Activated CD4-positive, alpha-beta T cell treated with anti-CD3 and anti-CD28 coated beads for 36 hours (primary cell): ENCODE measurements at regions not wholly inside any gene's neighbourhood (a gene's known extent, or its start where the extent isn't known, plus 50 kb on each side); places are given as distances from the start of the nearest gene placed in this dataset.
A peak's percentile ranks its signal among the peaks of the same experiment; 100 is the strongest.

Experiments
- ATAC-seq: fragments of 200-7000 bp; cut with Tn5 transposase; one replicate; pipeline ENCODE4 v1.10.0; 2021; ENCODE audit warnings: mild to moderate bottlenecking, moderate library complexity
- CTCF ChIA-PET: fragments of 350-600 bp; sonication (Branson Sonifier 250); formaldehyde crosslinking; loops from one replicate; lab custom pipeline; 2021; ENCODE audit warnings: antibody characterized with exemption; lab: Charles Lee
- POLR2A ChIA-PET: fragments of 350-600 bp; sonication (Branson Sonifier 250); formaldehyde crosslinking; loops from one replicate; lab custom pipeline; 2021; ENCODE audit warnings: antibody characterized with exemption, inconsistent platforms; lab: Charles Lee
- DNase-seq: peaks from one replicate; pipeline ENCODE4 v3.0.0-alpha.2; 2020
- H3K27ac Mint-ChIP-seq: one replicate; pipeline ENCODE4 v1.8.0; 2021; ENCODE audit warnings: mixed read lengths
- H3K27me3 Mint-ChIP-seq: one replicate; pipeline ENCODE4 v1.8.0; 2021; ENCODE audit warnings: mixed read lengths
- H3K36me3 Mint-ChIP-seq: one replicate; pipeline ENCODE4 v1.8.0; 2021; ENCODE audit warnings: low read depth, mixed read lengths
- H3K4me1 Mint-ChIP-seq: one replicate; pipeline ENCODE4 v1.8.0; 2021; ENCODE audit warnings: mixed read lengths
- H3K4me3 Mint-ChIP-seq: one replicate; pipeline ENCODE4 v1.8.0; 2021; ENCODE audit warnings: mild to moderate bottlenecking, moderate library complexity, mixed read lengths
- H3K9me3 Mint-ChIP-seq: one replicate; pipeline ENCODE4 v1.8.0; 2021; ENCODE audit warnings: low read depth, mixed read lengths
- intact Hi-C, 2 experiments: fragments of 100-400 bp; cut with DNase I in 1 of 2; cut with micrococcal nuclease in 1 of 2; formaldehyde crosslinking; loops; one replicate each; pipeline versions ENCODE4 v1.14.2 to v1.15.1; 2022 to 2024; cut with DNase I, micrococcal nuclease

DNA sequence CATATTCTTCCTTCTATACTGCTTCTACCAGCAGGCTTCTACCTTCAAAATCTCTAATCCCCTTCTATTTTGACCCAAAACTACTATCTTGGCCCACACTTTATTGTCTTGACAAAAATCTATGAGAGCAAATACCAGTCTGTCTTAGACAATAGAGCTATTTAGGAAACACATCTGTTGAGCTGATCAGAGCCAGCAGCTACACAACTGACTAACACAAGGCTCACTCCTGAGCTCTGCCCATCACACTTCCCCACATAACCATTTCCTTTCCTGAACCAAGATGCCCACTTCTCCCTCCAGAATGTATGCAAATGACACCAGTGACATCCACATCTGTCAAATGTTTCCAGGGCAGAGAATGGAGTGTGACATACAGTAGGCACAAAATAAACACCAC is 293.9 kb upstream of the HSFY2 start:
- Mint-ChIP-seq H3K36me3 (peaks cover 5% of the 10 kb centered on the region), H3K27ac (no peak overlapping the region), H3K9me3 (no peaks in the 10 kb centered on the region), H3K4me1 (no peaks in the 10 kb centered on the region), H3K4me3 (no peak overlapping the region), H3K27me3 (no peaks in the 10 kb centered on the region)
- DNase-seq (no peak), ATAC-seq (no peak)
- ChIA-PET CTCF (no interaction called here), POLR2A (no interaction called here)
- intact Hi-C loops, result no loop called here

DNA sequence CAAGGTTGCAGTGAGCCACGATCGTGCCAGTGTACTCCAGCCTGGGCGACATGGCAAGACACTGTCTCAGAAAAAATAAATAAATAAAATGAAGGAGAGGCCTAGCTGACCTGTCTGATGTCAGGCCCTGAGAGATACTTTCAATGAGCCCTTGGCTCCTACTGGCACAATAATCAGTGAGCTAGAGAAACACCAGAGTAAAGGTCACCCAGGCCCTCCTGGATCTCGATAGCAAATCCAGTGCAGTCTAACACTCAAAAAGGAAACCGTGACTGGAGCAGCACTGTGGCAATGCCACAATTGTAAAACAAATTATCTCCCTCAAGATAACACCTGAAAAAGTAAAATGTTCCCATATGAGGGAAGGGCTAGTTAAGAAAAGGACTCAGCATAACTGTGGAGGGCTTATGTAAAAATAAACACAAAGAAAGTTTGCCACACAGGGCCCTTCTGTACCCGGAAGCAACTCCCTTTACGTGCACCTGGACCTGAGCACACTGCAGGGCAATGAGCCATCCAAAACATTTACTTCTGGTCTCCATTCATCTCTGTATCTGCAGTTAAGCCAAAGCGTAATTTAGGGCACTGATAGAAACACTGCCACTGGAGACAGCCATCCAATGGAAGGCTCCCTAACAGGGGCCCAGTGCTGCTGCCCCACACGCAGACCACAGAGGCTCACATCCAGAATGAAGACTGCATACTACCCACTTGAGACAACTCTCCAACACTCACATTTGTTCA is 293.1 kb upstream of the HSFY2 start:
- ChIA-PET POLR2A (no interaction called here), CTCF (no interaction called here)
- H3K36me3 Mint-ChIP-seq, result peaks cover 2% of the 10 kb centered on the region
- no peak overlapping the region for H3K4me3 Mint-ChIP-seq
- no peak for DNase-seq
- no peaks in the 10 kb centered on the region for H3K4me1 Mint-ChIP-seq
- no peaks in the 10 kb centered on the region for H3K9me3 Mint-ChIP-seq
- no peak for ATAC-seq
- H3K27ac Mint-ChIP-seq, result no peak overlapping the region
- intact Hi-C loops, result no loop called here
- no peaks in the 10 kb centered on the region for H3K27me3 Mint-ChIP-seq

DNA sequence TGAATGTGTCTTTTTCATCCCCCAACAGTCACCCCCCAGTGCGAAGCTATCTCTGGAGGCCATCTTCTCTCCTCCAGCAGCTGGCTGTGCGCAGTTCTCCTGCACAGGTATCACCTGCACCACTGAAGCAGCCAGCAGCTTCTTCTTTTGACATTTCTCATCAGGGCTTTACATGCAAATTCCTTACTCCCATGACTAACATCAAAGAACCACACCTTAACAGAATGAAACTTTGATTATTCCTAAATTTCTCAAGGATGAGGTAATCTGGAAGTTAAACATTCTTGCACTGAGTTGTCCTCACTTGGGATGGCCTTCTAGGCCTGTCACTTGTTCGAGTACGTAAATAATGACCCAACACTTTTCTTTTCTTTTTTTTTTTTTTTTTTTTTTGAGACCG is 291.6 kb upstream of the HSFY2 start:
- H3K9me3 Mint-ChIP-seq, result no peaks in the 10 kb centered on the region
- intact Hi-C loops, result no loop called here
- H3K36me3 Mint-ChIP-seq, result peaks cover 2% of the 10 kb centered on the region
- no peak overlapping the region for H3K4me3 Mint-ChIP-seq
- ChIA-PET CTCF (no interaction called here), POLR2A (no interaction called here)
- H3K27ac Mint-ChIP-seq, result no peak overlapping the region
- ATAC-seq (no peak), DNase-seq (no peak)
- H3K27me3 Mint-ChIP-seq, result no peaks in the 10 kb centered on the region
- no peaks in the 10 kb centered on the region for H3K4me1 Mint-ChIP-seq

GRCh38 chrY:19059733-19060132 is 286.2 kb upstream of the HSFY2 start:
- peak; percentile 4 for DNase-seq
- intact Hi-C loops, result no loop called here
- no peaks in the 10 kb centered on the region for H3K27me3 Mint-ChIP-seq
- POLR2A ChIA-PET, result no interaction called here
- ATAC-seq, result no peak
- no peak overlapping the region for H3K4me3 Mint-ChIP-seq
- no peaks in the 10 kb centered on the region for H3K4me1 Mint-ChIP-seq
- H3K27ac Mint-ChIP-seq, result no peak overlapping the region
- no peaks in the 10 kb centered on the region for H3K36me3 Mint-ChIP-seq
- H3K9me3 Mint-ChIP-seq, result no peaks in the 10 kb centered on the region
- CTCF ChIA-PET, result no interaction called here

DNA sequence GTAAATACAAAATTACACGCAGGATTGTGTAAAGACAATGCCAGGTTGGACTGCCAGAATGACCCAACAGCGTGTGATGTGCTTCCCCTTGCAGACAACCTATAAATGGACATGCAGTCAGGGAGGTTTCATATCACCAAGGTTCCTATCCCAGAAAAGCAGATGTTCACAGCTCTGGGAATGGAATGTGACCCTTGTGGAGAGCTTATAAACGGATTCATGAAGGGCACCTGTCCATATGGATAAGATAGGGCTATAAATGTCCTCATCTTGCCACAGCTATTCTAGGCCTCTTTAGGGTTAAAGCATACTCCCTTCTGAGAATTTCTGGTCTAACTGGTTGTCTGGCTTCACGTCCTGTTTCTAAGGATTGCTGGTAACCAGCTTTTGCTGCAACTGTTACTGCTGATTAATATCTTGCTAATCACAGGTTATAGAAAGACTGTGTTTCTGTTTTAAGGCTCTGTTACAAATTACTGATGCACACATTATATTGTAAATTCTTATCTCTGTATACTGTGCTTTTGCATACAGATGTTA is 285.4 kb upstream of the HSFY2 start:
- Mint-ChIP-seq H3K27ac (no peak overlapping the region), H3K4me1 (no peaks in the 10 kb centered on the region), H3K27me3 (no peaks in the 10 kb centered on the region), H3K4me3 (no peak overlapping the region), H3K36me3 (no peaks in the 10 kb centered on the region), H3K9me3 (no peaks in the 10 kb centered on the region)
- CTCF ChIA-PET, result no interaction called here
- no peak for ATAC-seq
- POLR2A ChIA-PET, result no interaction called here
- DNase-seq, result no peak
- intact Hi-C loops, result no loop called here

DNA sequence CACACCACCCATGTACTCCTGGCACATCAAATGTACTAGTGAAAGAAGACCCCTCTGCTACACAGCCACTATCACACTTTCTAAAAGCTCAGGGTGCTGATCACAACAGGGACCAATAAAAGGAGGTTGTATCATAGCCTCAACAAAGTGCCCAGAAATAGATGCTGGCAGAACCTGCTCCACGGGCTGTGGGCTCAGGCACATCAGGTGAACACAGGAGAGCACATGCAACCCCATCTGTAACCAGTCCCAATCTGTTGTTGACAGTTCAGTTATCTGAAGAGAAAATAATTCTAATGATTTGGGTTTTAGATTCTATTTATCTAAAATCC is 282.6 kb upstream of the HSFY2 start:
- intact Hi-C loops, result no loop called here
- Mint-ChIP-seq H3K27me3 (no peaks in the 10 kb centered on the region), H3K9me3 (no peaks in the 10 kb centered on the region), H3K4me1 (no peaks in the 10 kb centered on the region), H3K27ac (no peak overlapping the region), H3K36me3 (no peaks in the 10 kb centered on the region), H3K4me3 (no peak overlapping the region)
- POLR2A ChIA-PET, result no interaction called here
- DNase-seq, result no peak
- ATAC-seq, result no peak
- CTCF ChIA-PET, result no interaction called here

DNA sequence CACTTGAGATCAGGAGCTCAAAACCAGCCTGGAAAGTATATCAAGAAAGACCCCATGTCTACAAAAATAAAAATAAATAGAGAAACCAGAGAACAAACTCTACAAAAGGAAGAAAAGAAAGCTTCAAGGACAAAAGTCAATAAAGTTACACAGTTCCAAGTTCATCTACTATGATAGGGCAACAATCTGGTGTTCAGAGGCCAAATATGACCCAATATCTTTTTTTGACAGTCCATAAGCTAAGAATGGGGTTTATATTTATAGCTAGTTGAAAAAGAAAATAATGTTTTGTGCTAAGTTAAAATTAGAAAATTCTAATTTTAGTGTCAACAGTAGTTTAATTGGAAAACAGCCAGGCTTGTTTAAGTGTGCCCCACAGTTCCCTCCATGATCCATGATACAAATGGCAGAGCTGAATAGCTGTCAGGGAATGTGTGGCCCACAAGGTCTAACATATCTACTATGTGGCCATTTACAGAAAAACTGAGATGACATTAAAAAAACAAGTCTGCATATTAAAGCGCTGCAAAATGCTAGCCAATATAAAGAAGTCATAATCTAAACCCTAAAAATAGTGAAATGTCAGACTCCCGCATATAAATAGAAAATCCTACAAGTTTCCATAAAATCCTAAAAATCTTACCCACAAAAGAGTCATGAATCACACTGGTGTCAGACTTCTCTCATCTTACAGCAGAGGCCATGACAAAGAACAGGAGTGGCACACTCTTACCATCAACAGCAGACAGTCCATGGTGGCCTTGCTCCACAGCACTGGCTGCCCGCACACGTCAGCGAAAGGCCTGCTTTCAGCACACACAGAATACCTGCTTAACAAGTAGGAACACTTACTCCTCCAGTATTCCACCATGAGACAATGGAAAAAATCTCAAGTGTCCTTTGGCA is 281.9 kb upstream of the HSFY2 start:
- Mint-ChIP-seq H3K27ac (no peak overlapping the region), H3K4me1 (no peaks in the 10 kb centered on the region), H3K4me3 (no peak overlapping the region), H3K27me3 (no peaks in the 10 kb centered on the region), H3K36me3 (no peaks in the 10 kb centered on the region), H3K9me3 (no peaks in the 10 kb centered on the region)
- ChIA-PET POLR2A (no interaction called here), CTCF (no interaction called here)
- intact Hi-C loops, result no loop called here
- DNase-seq, result no peak
- no peak for ATAC-seq

DNA sequence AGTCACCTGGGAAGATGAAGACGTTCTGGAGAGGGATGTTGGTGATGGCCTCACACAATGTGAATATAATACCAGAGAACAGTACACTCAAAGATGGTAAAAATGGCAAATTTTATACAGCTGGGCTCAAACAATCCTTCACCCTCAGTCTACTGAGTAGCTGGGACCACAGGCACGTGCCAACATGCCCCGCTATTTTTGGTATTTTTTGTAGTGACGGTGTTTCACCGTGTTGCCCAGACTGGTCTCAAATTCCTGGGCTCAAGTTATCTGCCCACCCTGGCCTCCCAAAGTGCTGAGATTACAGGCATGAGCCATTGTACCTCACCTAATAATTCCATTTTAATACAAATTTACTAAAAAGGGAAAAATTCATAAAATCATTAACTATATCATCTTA is 280.3 kb upstream of the HSFY2 start:
- POLR2A ChIA-PET, result no interaction called here
- Mint-ChIP-seq H3K9me3 (no peaks in the 10 kb centered on the region), H3K4me3 (no peak overlapping the region), H3K4me1 (no peaks in the 10 kb centered on the region), H3K36me3 (no peaks in the 10 kb centered on the region), H3K27me3 (no peaks in the 10 kb centered on the region), H3K27ac (no peak overlapping the region)
- CTCF ChIA-PET, result no interaction called here
- DNase-seq, result no peak
- intact Hi-C loops, result no loop called here
- no peak for ATAC-seq

DNA sequence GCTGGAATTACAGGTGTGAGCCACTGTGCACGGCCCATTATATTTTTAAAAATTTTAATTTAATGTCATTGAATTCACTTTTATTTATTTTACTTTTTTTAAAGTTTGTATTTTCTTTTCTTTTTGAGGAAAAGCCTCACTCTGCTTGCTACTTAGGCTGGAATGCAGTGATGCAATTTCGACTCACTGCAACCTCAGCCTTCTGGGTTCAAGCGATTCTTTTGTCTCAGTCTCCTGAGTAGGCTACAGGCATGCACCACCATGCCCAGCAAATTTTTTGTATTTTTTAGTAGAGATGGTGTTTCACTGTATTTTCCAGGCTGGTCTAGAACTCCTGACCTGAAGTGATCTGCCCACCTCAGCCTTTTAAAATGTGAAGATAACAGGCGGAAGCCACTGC is 277.5 kb upstream of the HSFY2 start:
- H3K36me3 Mint-ChIP-seq, result peaks cover 8% of the 10 kb centered on the region
- intact Hi-C loops, result no loop called here

GRCh38 chrY:19042984-19043442 is 269.5 kb upstream of the HSFY2 start:
- no peak for DNase-seq
- Mint-ChIP-seq H3K4me3 (no peak overlapping the region), H3K9me3 (no peaks in the 10 kb centered on the region), H3K27ac (no peak overlapping the region), H3K36me3 (peaks cover 45% of the 10 kb centered on the region), H3K27me3 (no peaks in the 10 kb centered on the region), H3K4me1 (no peaks in the 10 kb centered on the region)
- ATAC-seq, result no peak
- ChIA-PET CTCF (no interaction called here), POLR2A (no interaction called here)
- intact Hi-C loops, result no loop called here

More for the DNA sequence above, 277.5 kb upstream of the HSFY2 start:
- DNase-seq, result no peak
- H3K4me1 Mint-ChIP-seq, result no peaks in the 10 kb centered on the region
- H3K27me3 Mint-ChIP-seq, result no peaks in the 10 kb centered on the region
- ChIA-PET POLR2A (no interaction called here), CTCF (no interaction called here)
- no peak overlapping the region for H3K4me3 Mint-ChIP-seq
- ATAC-seq, result no peak
- H3K27ac Mint-ChIP-seq, result no peak overlapping the region
- no peaks in the 10 kb centered on the region for H3K9me3 Mint-ChIP-seq

DNA sequence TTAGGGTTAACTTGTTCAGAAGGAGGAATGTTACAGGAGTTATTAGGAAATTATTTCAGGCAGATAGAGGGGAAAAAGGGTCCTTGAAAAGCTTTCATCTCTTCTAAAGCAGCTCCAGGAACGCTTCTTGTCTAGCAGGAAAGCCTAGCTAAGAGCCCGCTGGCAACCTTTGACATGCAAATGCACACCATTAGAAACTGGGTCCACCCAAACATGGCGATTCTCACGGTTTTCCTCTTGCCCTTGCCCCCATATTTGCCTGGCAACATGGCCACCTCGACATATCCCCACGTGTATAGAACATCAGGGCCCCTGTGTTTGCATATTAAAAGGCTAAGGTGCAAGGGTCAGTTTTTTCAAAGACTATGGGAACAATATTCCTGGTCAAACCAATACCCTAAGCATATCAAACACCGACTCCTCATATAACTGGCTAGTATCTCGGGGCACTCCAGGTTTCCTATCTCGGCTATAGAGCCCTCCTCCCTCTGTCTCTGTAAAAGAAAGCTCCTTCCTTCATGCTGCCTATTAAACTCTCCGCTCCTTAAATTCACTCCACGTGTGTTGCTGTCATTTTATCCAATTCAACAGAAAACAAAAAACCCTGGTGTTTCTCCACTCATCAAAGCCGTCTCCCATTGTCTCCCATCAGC is 268.9 kb upstream of the HSFY2 start:
- ChIA-PET CTCF (no interaction called here), POLR2A (no interaction called here)
- H3K36me3 Mint-ChIP-seq, result peaks cover 43% of the 10 kb centered on the region
- intact Hi-C loops, result no loop called here
- no peaks in the 10 kb centered on the region for H3K27me3 Mint-ChIP-seq
- H3K4me3 Mint-ChIP-seq, result no peak overlapping the region
- no peaks in the 10 kb centered on the region for H3K4me1 Mint-ChIP-seq
- DNase-seq (no peak), ATAC-seq (no peak)
- H3K9me3 Mint-ChIP-seq, result no peaks in the 10 kb centered on the region
- H3K27ac Mint-ChIP-seq, result no peak overlapping the region
